ENCODE measurements at regions not wholly inside any gene's neighbourhood (a gene's known extent, or its start where the extent isn't known, plus 50 kb on each side); places are given as distances from the start of the nearest gene placed in this dataset.

GRCh38 chrX:20348139-20348538 is 81.4 kb upstream of the RPS6KA3 start:
- TF ChIP-seq, protein P1, sequence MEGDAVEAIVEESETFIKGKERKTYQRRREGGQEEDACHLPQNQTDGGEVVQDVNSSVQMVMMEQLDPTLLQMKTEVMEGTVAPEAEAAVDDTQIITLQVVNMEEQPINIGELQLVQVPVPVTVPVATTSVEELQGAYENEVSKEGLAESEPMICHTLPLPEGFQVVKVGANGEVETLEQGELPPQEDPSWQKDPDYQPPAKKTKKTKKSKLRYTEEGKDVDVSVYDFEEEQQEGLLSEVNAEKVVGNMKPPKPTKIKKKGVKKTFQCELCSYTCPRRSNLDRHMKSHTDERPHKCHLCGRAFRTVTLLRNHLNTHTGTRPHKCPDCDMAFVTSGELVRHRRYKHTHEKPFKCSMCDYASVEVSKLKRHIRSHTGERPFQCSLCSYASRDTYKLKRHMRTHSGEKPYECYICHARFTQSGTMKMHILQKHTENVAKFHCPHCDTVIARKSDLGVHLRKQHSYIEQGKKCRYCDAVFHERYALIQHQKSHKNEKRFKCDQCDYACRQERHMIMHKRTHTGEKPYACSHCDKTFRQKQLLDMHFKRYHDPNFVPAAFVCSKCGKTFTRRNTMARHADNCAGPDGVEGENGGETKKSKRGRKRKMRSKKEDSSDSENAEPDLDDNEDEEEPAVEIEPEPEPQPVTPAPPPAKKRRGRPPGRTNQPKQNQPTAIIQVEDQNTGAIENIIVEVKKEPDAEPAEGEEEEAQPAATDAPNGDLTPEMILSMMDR (IDR thresholded peaks at IDR 0.05; ENCODE audit: low read depth, low read length): no peak
- Histone ChIP-seq H3K36me3 (no peaks in the 10 kb centered on the region), H3K27me3 (no peaks in the 10 kb centered on the region), H3K4me3 (ENCODE audit: low read depth, low read length) (no peak overlapping the region), H3K4me1 (no peaks in the 10 kb centered on the region), H3K9me3 (no peaks in the 10 kb centered on the region)
- no peak for DNase-seq

- H3K4me1 ChIP-seq: no peaks in the 10 kb centered on the region
- no peak overlapping the region for H3K4me3 ChIP-seq (ENCODE audit: low read depth, low read length)
- no peaks in the 10 kb centered on the region for H3K27me3 ChIP-seq
- H3K9me3 ChIP-seq: no peaks in the 10 kb centered on the region
- no peaks in the 10 kb centered on the region for H3K36me3 ChIP-seq
- TF ChIP-seq, protein P1 (IDR thresholded peaks at IDR 0.05; ENCODE audit: low read depth, low read length): no peak
- DNase-seq: no peak
Measured at GRCh38 chrX:20347481-20347880, 80.8 kb upstream of the RPS6KA3 start.

DNA sequence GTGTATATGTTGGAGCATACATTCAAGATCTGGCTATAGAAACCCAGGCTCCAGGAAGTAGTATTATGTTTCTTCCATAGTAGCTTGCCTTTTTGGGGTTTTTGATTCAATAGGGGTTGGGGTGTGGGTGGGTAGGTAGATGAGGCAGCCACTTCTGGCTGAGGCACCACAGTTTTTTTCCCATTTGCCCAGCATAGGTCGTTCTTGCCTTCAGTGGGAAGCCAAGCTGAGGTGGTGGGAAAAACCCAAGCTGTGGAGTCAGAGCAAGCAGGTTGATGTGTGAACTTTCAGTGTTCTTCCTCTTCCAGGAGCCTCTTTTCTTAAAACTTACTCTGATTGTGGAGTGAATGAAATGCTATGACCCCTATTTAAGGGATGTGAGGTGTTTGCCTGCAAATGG is 67.0 kb upstream of the RPS6KA3 start:
- no peak for DNase-seq
- TF ChIP-seq, protein P1 (IDR thresholded peaks at IDR 0.05; ENCODE audit: low read depth, low read length): no peak
- H3K4me3 ChIP-seq (ENCODE audit: low read depth, low read length): no peak overlapping the region
- H3K27me3 ChIP-seq: no peaks in the 10 kb centered on the region
- H3K4me1 ChIP-seq: no peaks in the 10 kb centered on the region
- H3K36me3 ChIP-seq: no peaks in the 10 kb centered on the region
- H3K9me3 ChIP-seq: no peaks in the 10 kb centered on the region

DNA sequence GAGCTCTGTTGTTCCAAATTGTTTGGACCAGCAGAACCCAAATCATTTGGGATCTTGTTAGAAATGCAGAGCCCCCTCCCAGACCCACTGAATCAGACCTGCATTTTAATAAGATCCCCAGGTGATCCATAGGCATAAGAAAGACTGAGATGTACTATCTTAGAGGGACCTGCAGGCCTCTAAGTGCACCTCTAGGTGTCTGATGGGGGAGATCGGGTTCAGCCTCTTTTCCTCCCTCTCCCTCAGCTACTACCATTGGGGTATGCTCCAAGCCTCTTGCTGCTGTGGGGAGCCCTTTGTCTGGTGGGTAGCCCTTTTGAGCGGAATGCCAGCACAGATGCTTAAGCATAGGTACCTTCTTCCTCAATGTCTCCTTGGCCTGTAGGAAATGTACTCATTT is 63.8 kb upstream of the RPS6KA3 start:
- no peak for DNase-seq
- TF ChIP-seq, protein P1 (IDR thresholded peaks at IDR 0.05; ENCODE audit: low read depth, low read length): no peak
- Histone ChIP-seq H3K9me3 (no peaks in the 10 kb centered on the region), H3K4me3 (ENCODE audit: low read depth, low read length) (no peak overlapping the region), H3K27me3 (no peaks in the 10 kb centered on the region), H3K4me1 (no peaks in the 10 kb centered on the region), H3K36me3 (no peaks in the 10 kb centered on the region)

- DNase-seq: no peak
- Histone ChIP-seq H3K27me3 (no peaks in the 10 kb centered on the region), H3K9me3 (no peaks in the 10 kb centered on the region), H3K4me3 (ENCODE audit: low read depth, low read length) (no peak overlapping the region), H3K36me3 (no peaks in the 10 kb centered on the region), H3K4me1 (no peaks in the 10 kb centered on the region)
- TF ChIP-seq, protein P1 (IDR thresholded peaks at IDR 0.05; ENCODE audit: low read depth, low read length): no peak
Measured at GRCh38 chrX:20329435-20329834, 62.7 kb upstream of the RPS6KA3 start.

DNA sequence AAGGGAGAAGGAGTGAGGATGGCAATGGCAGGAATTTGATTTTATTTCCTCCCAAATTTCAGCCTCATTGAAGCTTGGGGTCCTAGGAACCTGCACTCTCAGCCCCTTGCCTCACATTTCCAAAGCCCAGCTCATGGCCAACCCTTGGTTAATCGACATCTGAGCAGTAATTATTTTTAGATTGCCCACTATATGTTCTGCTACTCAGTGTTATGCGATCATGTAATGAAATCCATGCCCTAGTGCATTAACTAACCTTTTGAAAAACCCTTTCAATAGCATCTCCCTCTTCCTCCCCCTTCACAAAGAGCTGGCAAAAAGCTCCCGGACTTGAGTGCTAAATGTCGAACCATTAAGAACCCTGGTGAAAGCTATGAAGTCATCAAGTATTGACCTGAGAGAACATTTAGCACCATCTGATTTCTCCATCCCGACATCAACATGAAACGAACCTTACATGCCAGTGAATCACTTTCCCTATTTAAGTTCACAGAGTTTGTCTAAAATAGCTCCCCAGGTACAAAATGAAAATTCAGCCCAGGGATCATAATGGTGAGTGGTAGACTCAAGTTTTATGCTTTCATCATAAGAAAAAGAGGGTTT is 59.2 kb upstream of the RPS6KA3 start:
- TF ChIP-seq, protein P1 (IDR thresholded peaks at IDR 0.05; ENCODE audit: low read depth, low read length): no peak
- H3K27me3 ChIP-seq: no peaks in the 10 kb centered on the region
- no peaks in the 10 kb centered on the region for H3K9me3 ChIP-seq
- H3K36me3 ChIP-seq: no peaks in the 10 kb centered on the region
- H3K4me3 ChIP-seq (ENCODE audit: low read depth, low read length): no peak overlapping the region
- H3K4me1 ChIP-seq: no peaks in the 10 kb centered on the region
- DNase-seq: no peak
